ENCODE measurements at regions not wholly inside any gene's neighbourhood (a gene's known extent, or its start where the extent isn't known, plus 50 kb on each side); places are given as distances from the start of the nearest gene placed in this dataset.

DNA sequence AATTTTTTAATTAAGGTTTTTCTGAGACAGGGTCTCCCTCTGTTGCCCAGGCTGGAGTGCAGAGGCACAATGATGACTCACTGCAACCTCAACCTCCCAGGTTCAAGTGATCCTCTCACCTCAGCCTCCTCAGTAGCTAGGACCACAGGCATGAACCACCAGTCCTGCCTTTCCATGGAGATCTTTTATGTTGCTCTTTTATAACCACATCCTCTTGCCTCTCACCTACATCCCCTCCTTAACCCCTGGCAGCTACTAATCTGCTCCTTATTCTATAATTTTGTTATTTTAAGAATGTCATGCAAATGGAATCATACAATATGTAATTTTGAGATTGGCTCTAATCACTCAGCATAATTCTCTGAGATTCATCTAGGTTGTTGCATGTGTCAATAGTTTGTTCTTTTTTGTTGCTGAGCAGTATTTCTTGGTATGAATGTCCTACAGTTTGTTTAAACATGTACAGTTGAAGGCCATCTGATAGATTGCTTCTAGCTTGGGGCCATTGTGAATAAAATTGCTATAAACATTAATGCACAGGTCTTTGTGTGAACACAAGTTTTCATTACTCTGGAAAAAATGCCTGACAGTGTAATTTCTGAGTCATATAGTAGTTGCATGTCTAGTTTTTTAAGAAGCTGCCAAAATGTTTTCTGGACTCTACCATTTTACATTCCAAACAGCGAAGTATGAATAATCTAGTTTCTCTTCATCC is 249.2 kb upstream of the AMIGO2 start:
- H3K4me3 ChIP-seq (ENCODE audit: low read depth, low read length), result no peak overlapping the region
- no peak overlapping the region for H2AFZ ChIP-seq (ENCODE audit: low read length, unreplicated experiment)
- H3K27me3 ChIP-seq (ENCODE audit: insufficient read depth, low read length), result no peaks in the 10 kb centered on the region
- no peak overlapping the region for H3K27ac ChIP-seq (ENCODE audit: low read depth, low read length)
- H3K4me1 ChIP-seq (ENCODE audit: control insufficient read depth, insufficient read depth, low read length, unreplicated experiment), result peaks cover 6% of the 10 kb centered on the region
- no peaks in the 10 kb centered on the region for H3K36me3 ChIP-seq (ENCODE audit: insufficient read depth, low read length)
- H3K79me2 ChIP-seq (ENCODE audit: control insufficient read depth, insufficient read depth, low read length, unreplicated experiment), result no peaks in the 10 kb centered on the region

DNA sequence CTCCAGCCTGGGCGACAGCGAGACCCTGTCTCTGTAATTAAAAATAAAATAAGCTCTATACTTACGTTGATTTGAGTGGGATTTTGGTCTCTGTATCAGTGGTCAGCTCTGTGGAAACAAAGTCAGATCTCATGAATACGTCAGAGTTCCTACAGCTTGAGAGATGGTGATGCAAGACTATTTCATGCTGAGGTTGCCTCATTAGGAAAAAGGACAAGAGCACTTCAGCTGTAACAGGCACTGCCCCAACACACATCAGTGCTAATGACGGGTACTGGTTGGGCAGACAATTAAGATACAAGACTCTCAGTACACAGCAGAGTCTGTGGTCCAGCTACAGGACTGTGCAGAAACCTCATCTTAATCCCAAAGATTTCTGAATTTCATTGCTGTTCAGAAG is 246.4 kb upstream of the AMIGO2 start:
- H3K27me3 ChIP-seq (ENCODE audit: insufficient read depth, low read length), result no peaks in the 10 kb centered on the region
- no peak overlapping the region for H2AFZ ChIP-seq (ENCODE audit: low read length, unreplicated experiment)
- peaks cover 6% of the 10 kb centered on the region for H3K4me1 ChIP-seq (ENCODE audit: control insufficient read depth, insufficient read depth, low read length, unreplicated experiment)
- H3K79me2 ChIP-seq (ENCODE audit: control insufficient read depth, insufficient read depth, low read length, unreplicated experiment), result no peaks in the 10 kb centered on the region
- no peaks in the 10 kb centered on the region for H3K36me3 ChIP-seq (ENCODE audit: insufficient read depth, low read length)
- H3K4me3 ChIP-seq (ENCODE audit: low read depth, low read length), result no peak overlapping the region
- no peak overlapping the region for H3K27ac ChIP-seq (ENCODE audit: low read depth, low read length)

DNA sequence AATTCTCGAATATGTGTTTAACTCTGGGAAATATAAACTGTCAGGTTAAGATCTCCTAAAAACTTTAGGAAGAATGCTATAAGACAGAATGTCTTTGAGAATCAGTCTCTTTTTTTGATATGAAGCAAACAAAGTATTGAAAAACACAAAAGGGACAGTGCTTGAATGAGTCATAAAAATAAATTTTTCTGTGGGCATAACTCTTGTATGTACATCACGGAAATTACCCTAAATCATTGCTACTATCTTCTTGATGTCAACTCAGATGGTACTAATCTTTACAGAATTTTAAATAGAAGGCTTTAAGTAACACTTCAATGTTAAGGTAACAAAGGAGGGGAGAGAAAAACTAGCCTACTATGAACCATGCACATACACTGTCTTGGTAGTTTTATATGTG is 244.0 kb upstream of the AMIGO2 start:
- Histone ChIP-seq H3K27ac (ENCODE audit: low read depth, low read length) (no peak overlapping the region), H3K36me3 (ENCODE audit: insufficient read depth, low read length) (no peaks in the 10 kb centered on the region), H3K4me1 (ENCODE audit: control insufficient read depth, insufficient read depth, low read length, unreplicated experiment) (no peaks in the 10 kb centered on the region), H2AFZ (ENCODE audit: low read length, unreplicated experiment) (no peak overlapping the region), H3K4me3 (ENCODE audit: low read depth, low read length) (no peak overlapping the region), H3K79me2 (ENCODE audit: control insufficient read depth, insufficient read depth, low read length, unreplicated experiment) (no peaks in the 10 kb centered on the region), H3K27me3 (ENCODE audit: insufficient read depth, low read length) (no peaks in the 10 kb centered on the region)

DNA sequence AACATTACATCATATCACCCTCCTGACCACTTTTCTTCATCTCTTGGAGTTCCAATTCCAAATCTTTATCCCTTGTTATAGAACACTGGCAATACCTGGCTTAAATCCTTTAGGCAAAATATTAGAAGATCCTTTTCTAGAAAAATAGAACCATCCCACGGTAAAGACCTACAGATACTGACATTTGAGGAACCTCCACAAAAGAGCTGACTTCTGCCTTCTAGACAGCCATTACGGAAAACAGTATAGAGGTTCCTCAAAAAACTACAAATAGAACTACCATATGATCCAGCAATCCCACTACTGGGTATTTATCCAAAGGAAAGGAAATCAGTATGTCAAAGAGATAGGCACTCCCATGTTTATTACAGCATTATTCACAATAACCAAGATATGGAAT is 241.7 kb upstream of the AMIGO2 start:
- Histone ChIP-seq H3K27me3 (ENCODE audit: insufficient read depth, low read length) (no peaks in the 10 kb centered on the region), H2AFZ (ENCODE audit: low read length, unreplicated experiment) (no peak overlapping the region), H3K36me3 (ENCODE audit: insufficient read depth, low read length) (no peaks in the 10 kb centered on the region), H3K4me1 (ENCODE audit: control insufficient read depth, insufficient read depth, low read length, unreplicated experiment) (no peaks in the 10 kb centered on the region), H3K79me2 (ENCODE audit: control insufficient read depth, insufficient read depth, low read length, unreplicated experiment) (no peaks in the 10 kb centered on the region), H3K27ac (ENCODE audit: low read depth, low read length) (no peak overlapping the region), H3K4me3 (ENCODE audit: low read depth, low read length) (no peak overlapping the region)

DNA sequence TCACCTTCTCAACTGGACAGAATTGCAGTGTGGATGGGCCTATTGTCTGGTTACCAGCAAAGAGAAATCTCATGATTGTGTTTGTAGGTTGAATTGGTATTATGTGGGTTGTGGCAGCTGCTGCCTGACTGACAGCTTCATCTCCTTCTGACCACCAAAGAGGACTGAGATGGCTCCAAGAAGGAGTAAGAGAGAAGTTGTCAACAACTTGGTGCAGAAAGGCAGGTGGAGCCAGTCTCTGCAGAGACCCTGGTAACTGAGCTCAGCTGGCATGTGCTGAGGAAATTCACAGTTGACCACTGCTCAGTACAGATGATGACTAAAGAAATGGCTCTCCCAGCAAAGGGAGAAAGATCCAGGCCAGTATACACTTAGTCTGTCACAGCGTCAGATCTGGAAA is 240.0 kb upstream of the AMIGO2 start:
- Histone ChIP-seq H3K36me3 (ENCODE audit: insufficient read depth, low read length) (no peaks in the 10 kb centered on the region), H3K79me2 (ENCODE audit: control insufficient read depth, insufficient read depth, low read length, unreplicated experiment) (no peaks in the 10 kb centered on the region), H3K27ac (ENCODE audit: low read depth, low read length) (no peak overlapping the region), H2AFZ (ENCODE audit: low read length, unreplicated experiment) (no peak overlapping the region), H3K4me1 (ENCODE audit: control insufficient read depth, insufficient read depth, low read length, unreplicated experiment) (no peaks in the 10 kb centered on the region), H3K4me3 (ENCODE audit: low read depth, low read length) (no peak overlapping the region), H3K27me3 (ENCODE audit: insufficient read depth, low read length) (no peaks in the 10 kb centered on the region)

DNA sequence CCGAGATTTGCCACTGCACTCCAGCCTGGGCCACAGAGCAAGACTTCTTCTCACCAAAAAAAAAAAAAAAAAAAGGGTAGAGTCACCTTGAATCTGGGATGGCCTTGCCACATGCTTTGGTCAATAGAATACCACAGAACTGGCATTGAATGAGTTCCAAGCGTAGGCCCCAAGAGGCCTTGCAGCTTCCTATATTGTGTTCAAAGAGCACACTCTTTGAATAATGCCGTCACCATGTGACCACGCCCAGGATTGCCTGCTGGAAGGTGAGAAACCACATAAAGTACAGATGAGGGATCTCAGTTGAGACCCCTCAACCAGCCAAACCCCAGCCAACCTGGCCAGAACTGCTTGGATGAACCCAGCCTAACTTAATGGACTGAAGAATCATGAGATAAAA is 239.2 kb upstream of the AMIGO2 start:
- Histone ChIP-seq H3K4me3 (ENCODE audit: low read depth, low read length) (no peak overlapping the region), H3K79me2 (ENCODE audit: control insufficient read depth, insufficient read depth, low read length, unreplicated experiment) (no peaks in the 10 kb centered on the region), H2AFZ (ENCODE audit: low read length, unreplicated experiment) (no peak overlapping the region), H3K4me1 (ENCODE audit: control insufficient read depth, insufficient read depth, low read length, unreplicated experiment) (no peaks in the 10 kb centered on the region), H3K36me3 (ENCODE audit: insufficient read depth, low read length) (no peaks in the 10 kb centered on the region), H3K27me3 (ENCODE audit: insufficient read depth, low read length) (no peaks in the 10 kb centered on the region), H3K27ac (ENCODE audit: low read depth, low read length) (no peak overlapping the region)

DNA sequence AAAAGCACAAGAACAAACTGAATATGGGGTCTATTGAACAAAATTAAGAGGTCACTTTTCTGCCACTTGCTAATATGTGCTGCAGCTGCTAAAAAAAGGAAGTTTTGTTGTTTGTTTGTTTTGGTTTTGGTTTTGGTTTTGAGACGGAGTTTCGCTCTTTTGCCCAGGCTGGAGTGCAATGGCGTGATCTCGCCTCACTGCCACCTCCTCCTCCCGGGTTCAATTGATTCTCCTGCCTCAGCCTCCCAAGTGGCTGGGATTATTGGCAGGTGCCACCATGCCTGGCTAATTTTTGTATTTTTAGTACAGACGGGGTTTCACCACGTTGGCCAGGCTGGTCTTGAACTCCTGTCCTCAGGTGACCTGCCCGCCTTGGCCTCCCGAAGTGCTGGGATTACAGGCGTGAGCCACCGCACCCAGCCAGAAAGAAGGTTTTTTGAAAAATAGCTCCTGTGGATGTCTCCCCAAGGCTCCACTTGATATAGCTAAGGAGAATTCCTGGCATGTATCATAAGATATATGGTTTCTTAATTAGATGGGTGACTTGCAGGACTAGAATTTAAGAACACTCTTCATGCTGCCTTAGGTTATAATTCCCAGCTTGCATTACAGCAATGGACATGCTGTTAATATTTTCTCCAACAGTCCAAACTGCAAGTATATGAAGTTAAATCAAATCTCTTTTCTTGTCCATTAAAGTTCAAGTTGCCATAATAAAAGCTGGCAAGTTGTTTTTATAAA is 237.6 kb upstream of the AMIGO2 start:
- no peaks in the 10 kb centered on the region for H3K27me3 ChIP-seq (ENCODE audit: insufficient read depth, low read length)
- H2AFZ ChIP-seq (ENCODE audit: low read length, unreplicated experiment), result peak overlapping the region; percentile 31
- H3K27ac ChIP-seq (ENCODE audit: low read depth, low read length), result no peak overlapping the region
- no peaks in the 10 kb centered on the region for H3K79me2 ChIP-seq (ENCODE audit: control insufficient read depth, insufficient read depth, low read length, unreplicated experiment)
- no peak overlapping the region for H3K4me3 ChIP-seq (ENCODE audit: low read depth, low read length)
- H3K36me3 ChIP-seq (ENCODE audit: insufficient read depth, low read length), result no peaks in the 10 kb centered on the region
- no peaks in the 10 kb centered on the region for H3K4me1 ChIP-seq (ENCODE audit: control insufficient read depth, insufficient read depth, low read length, unreplicated experiment)

DNA sequence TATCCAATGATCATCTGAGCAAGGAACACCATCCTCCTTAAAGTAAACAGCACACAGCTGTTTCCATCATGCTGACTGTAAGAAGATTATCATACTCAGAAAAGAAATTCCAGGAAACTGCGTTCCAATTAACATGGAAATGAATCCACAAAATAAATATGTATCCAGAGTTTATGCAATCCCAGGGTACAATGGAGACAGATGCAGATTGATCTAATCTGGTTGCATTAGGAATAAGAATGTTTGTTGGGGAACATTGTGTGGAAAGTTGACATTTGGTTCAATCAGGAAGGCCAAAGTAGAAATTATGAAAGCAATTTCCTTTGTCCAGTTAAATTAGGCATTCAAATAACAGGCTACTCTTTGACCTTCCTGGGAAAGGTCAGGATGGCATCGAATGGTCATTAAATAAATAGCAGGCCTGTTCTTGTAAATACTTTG is 236.9 kb upstream of the AMIGO2 start:
- H2AFZ ChIP-seq (ENCODE audit: low read length, unreplicated experiment), result peak overlapping the region; percentile 31
- H3K27ac ChIP-seq (ENCODE audit: low read depth, low read length), result no peak overlapping the region
- H3K4me1 ChIP-seq (ENCODE audit: control insufficient read depth, insufficient read depth, low read length, unreplicated experiment), result no peaks in the 10 kb centered on the region
- H3K4me3 ChIP-seq (ENCODE audit: low read depth, low read length), result no peak overlapping the region
- no peaks in the 10 kb centered on the region for H3K36me3 ChIP-seq (ENCODE audit: insufficient read depth, low read length)
- no peaks in the 10 kb centered on the region for H3K79me2 ChIP-seq (ENCODE audit: control insufficient read depth, insufficient read depth, low read length, unreplicated experiment)
- H3K27me3 ChIP-seq (ENCODE audit: insufficient read depth, low read length), result no peaks in the 10 kb centered on the region

DNA sequence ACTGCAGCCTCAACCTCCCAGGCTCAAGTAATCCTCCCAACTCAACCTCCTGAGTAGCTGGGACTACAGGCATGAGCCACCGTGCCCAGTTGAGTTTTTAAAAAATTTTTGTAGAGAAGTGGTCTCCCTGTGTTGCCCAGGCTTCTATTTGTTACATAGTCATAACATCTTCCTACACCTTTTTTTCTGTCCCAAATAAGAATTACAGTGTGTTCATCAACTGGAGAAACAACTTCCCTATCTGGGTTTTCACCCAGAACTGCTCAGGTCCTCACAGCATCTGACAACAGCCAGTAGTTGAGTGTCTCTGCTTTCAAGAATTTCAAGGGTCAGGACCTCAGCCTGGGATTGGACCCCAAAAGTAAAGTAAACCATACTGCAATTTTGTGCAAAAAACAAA is 235.2 kb upstream of the AMIGO2 start:
- Histone ChIP-seq H3K27ac (ENCODE audit: low read depth, low read length) (no peak overlapping the region), H3K36me3 (ENCODE audit: insufficient read depth, low read length) (no peaks in the 10 kb centered on the region), H3K27me3 (ENCODE audit: insufficient read depth, low read length) (no peaks in the 10 kb centered on the region), H2AFZ (ENCODE audit: low read length, unreplicated experiment) (no peak overlapping the region), H3K4me3 (ENCODE audit: low read depth, low read length) (no peak overlapping the region), H3K79me2 (ENCODE audit: control insufficient read depth, insufficient read depth, low read length, unreplicated experiment) (no peaks in the 10 kb centered on the region), H3K4me1 (ENCODE audit: control insufficient read depth, insufficient read depth, low read length, unreplicated experiment) (no peaks in the 10 kb centered on the region)

DNA sequence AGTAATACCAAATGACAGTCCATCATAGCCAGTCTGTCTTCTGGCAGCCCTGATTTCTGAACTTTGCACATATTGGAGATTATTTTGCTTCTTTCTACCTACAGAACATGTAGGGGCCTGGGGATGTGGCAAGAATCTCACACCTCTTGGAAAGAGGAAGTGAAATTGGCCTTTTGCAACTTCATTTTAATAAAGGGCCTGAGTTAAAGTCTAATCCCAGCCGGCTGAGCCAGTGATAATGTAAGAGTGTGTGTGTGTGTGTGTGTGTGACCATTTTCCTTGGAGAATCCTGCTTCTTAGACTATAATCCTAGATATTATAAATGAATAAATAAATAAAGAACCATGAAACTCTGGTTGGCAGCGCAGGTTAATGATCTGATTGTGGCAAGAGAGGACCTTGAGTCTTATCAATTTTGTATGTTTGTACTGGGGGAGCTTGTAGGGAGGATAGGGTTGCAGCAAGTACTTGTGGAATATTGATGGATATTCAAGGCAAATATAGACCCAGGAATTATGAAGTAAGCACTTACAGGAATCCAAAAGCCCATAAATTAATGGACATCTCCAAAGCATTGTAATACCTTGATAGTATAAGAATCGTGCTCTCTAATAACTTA is 233.2 kb upstream of the AMIGO2 start:
- H3K4me3 ChIP-seq (ENCODE audit: low read depth, low read length), result no peak overlapping the region
- H2AFZ ChIP-seq (ENCODE audit: low read length, unreplicated experiment), result no peak overlapping the region

DNA sequence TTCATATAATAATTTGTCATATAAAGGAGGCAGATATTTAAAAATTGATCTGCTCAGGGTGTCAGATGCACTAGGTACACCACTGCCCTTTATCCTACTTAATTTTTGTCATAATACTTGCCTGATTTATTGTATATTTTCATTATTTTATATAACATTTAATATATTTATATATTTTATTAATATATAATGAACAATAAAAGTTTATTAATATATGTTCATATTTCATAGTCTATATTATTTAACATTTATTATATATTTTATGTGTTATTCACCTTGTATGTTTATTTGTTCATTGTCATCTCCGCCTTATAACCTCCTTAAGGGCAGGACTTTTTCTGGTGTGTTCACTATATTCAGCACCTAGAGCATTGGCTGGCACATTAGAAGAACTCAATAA is 232.4 kb upstream of the AMIGO2 start:
- H2AFZ ChIP-seq (ENCODE audit: low read length, unreplicated experiment), result no peak overlapping the region
- no peaks in the 10 kb centered on the region for H3K79me2 ChIP-seq (ENCODE audit: control insufficient read depth, insufficient read depth, low read length, unreplicated experiment)
- H3K27ac ChIP-seq (ENCODE audit: low read depth, low read length), result no peak overlapping the region
- no peaks in the 10 kb centered on the region for H3K36me3 ChIP-seq (ENCODE audit: insufficient read depth, low read length)
- H3K4me3 ChIP-seq (ENCODE audit: low read depth, low read length), result no peak overlapping the region
- H3K4me1 ChIP-seq (ENCODE audit: control insufficient read depth, insufficient read depth, low read length, unreplicated experiment), result no peaks in the 10 kb centered on the region
- H3K27me3 ChIP-seq (ENCODE audit: insufficient read depth, low read length), result no peaks in the 10 kb centered on the region

More for the DNA sequence above, 233.2 kb upstream of the AMIGO2 start:
- Histone ChIP-seq H3K27me3 (ENCODE audit: insufficient read depth, low read length) (no peaks in the 10 kb centered on the region), H3K27ac (ENCODE audit: low read depth, low read length) (no peak overlapping the region), H3K79me2 (ENCODE audit: control insufficient read depth, insufficient read depth, low read length, unreplicated experiment) (no peaks in the 10 kb centered on the region), H3K36me3 (ENCODE audit: insufficient read depth, low read length) (no peaks in the 10 kb centered on the region), H3K4me1 (ENCODE audit: control insufficient read depth, insufficient read depth, low read length, unreplicated experiment) (no peaks in the 10 kb centered on the region)
